A673 (cell line): ENCODE measurements at regions not wholly inside any gene's neighbourhood (a gene's known extent, or its start where the extent isn't known, plus 50 kb on each side); places are given as distances from the start of the nearest gene placed in this dataset.

Experiments used
- EZH2 ChIP-seq: fragments of 200-600 bp; sonication (generic); IDR thresholded peaks from 2 replicates; pipeline ENCODE4 v1.6.1; 2017; ENCODE audit warnings: borderline replicate concordance, low read depth, mild to moderate bottlenecking, mixed read lengths, antibody characterized with exemption, low read length; ENCODE audit not compliant: poor library complexity, severe bottlenecking
- TF ChIP-seq, protein P1 (sequence below): fragments of 300-800, 200-600 bp; sonication (generic); conservative IDR thresholded peaks from 2 replicates; pipeline ENCODE4 v1.5.1; 2017; ENCODE audit warnings: low read depth, mild to moderate bottlenecking, antibody characterized with exemption, low read length, moderate library complexity, mixed read lengths

DNA sequence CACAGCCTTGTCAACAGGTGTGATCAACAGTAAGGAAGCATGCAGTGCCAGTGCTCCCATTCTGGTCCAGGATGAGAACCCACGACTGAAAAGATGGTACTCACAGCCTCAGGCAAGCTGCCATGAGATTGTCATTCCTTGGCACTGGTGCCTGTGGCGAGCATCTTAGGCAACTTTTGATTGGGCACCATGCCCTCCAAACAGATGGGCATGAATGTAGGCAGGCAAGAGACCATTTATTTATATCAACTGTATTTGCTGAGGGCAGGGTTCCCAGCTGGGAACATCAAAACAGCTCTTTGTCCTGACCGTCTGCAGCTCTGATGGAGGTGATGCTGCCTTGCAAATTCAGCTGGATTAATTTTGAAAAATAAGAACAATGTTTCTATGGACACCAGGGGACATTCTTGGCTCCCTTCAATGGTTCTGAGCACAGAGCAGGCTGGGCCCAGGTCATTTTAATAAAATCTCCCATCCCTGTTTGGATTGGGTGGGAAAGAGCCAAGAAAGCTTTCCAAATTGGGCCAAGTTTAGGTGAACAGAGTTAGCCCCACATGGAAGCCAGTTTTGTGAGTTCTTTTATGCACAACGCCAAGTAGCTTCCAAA lies 522.5 kb downstream of the RMST start:
- TF ChIP-seq, protein P1, sequence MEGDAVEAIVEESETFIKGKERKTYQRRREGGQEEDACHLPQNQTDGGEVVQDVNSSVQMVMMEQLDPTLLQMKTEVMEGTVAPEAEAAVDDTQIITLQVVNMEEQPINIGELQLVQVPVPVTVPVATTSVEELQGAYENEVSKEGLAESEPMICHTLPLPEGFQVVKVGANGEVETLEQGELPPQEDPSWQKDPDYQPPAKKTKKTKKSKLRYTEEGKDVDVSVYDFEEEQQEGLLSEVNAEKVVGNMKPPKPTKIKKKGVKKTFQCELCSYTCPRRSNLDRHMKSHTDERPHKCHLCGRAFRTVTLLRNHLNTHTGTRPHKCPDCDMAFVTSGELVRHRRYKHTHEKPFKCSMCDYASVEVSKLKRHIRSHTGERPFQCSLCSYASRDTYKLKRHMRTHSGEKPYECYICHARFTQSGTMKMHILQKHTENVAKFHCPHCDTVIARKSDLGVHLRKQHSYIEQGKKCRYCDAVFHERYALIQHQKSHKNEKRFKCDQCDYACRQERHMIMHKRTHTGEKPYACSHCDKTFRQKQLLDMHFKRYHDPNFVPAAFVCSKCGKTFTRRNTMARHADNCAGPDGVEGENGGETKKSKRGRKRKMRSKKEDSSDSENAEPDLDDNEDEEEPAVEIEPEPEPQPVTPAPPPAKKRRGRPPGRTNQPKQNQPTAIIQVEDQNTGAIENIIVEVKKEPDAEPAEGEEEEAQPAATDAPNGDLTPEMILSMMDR, result no peak
- TF ChIP-seq EZH2, result no peak
